ENCODE measurements at regions not wholly inside any gene's neighbourhood (a gene's known extent, or its start where the extent isn't known, plus 50 kb on each side); places are given as distances from the start of the nearest gene placed in this dataset.
"Not testable (repeated sequence)": the region's sequence is repeated elsewhere in the genome, so short reads cannot be mapped to it uniquely, and the experiment has no call there.

- DNase-seq (ENCODE audit: low read depth), result no peak
Measured at GRCh38 chr9:103399535-103399934, 404.4 kb downstream of the CYLC2 start.

GRCh38 chr9:103407260-103407659, 412.1 kb downstream of the CYLC2 start:
- DNase-seq (ENCODE audit: low read depth), result no peak

- DNase-seq (ENCODE audit: low read depth), result no peak
Measured at GRCh38 chr9:103410059-103410458, 414.9 kb downstream of the CYLC2 start.

GRCh38 chr9:103427696-103428095, 432.6 kb downstream of the CYLC2 start:
- no peak for DNase-seq (ENCODE audit: low read depth)

GRCh38 chr9:103430469-103430868, 435.3 kb downstream of the CYLC2 start:
- DNase-seq (ENCODE audit: low read depth), result no peak

GRCh38 chr9:103431809-103432208, 436.7 kb downstream of the CYLC2 start:
- DNase-seq (ENCODE audit: low read depth), result no peak

- DNase-seq (ENCODE audit: low read depth), result no peak
Measured at GRCh38 chr9:103444176-103444575, 449.0 kb downstream of the CYLC2 start.

GRCh38 chr9:103458826-103459225, 463.7 kb downstream of the CYLC2 start:
- no peak for DNase-seq (ENCODE audit: low read depth)

- DNase-seq (ENCODE audit: low read depth), result no peak
Measured at GRCh38 chr9:103471241-103471640, 476.1 kb downstream of the CYLC2 start.

- no peak for DNase-seq (ENCODE audit: low read depth)
Measured at GRCh38 chr9:103474156-103474555, 479.0 kb downstream of the CYLC2 start.

GRCh38 chr9:103483471-103484096, 488.5 kb downstream of the CYLC2 start:
- DNase-seq (ENCODE audit: low read depth), result no peak

- no peak for DNase-seq (ENCODE audit: low read depth)
Measured at GRCh38 chr9:103485138-103485537, 490.0 kb downstream of the CYLC2 start.

- no peak for DNase-seq (ENCODE audit: low read depth)
Measured at GRCh38 chr9:103514767-103515166, 519.6 kb downstream of the CYLC2 start.

- DNase-seq (ENCODE audit: low read depth), result no peak
Measured at GRCh38 chr9:103522409-103522808, 527.3 kb downstream of the CYLC2 start.

- DNase-seq (ENCODE audit: low read depth), result no peak
Measured at GRCh38 chr9:103530934-103531333, 535.8 kb downstream of the CYLC2 start.

GRCh38 chr9:103533318-103533717, 538.2 kb downstream of the CYLC2 start:
- DNase-seq (ENCODE audit: low read depth), result no peak

- no peak for DNase-seq (ENCODE audit: low read depth)
Measured at GRCh38 chr9:103537426-103537825, 542.3 kb downstream of the CYLC2 start.

- no peak for DNase-seq (ENCODE audit: low read depth)
Measured at GRCh38 chr9:103545260-103545659, 548.8 kb upstream of the SMC2 start.

- DNase-seq (ENCODE audit: low read depth), result no peak
Measured at GRCh38 chr9:103552712-103553111, 541.4 kb upstream of the SMC2 start.

- DNase-seq (ENCODE audit: low read depth), result no peak
Measured at GRCh38 chr9:103574056-103574455, 520.1 kb upstream of the SMC2 start.

- no peak for DNase-seq (ENCODE audit: low read depth)
Measured at GRCh38 chr9:103586721-103587120, 507.4 kb upstream of the SMC2 start.

GRCh38 chr9:103601287-103601686, 492.8 kb upstream of the SMC2 start:
- DNase-seq (ENCODE audit: low read depth), result no peak

GRCh38 chr9:103611950-103612349, 482.2 kb upstream of the SMC2 start:
- not testable (repeated sequence) for DNase-seq (ENCODE audit: low read depth)

- no peak for DNase-seq (ENCODE audit: low read depth)
Measured at GRCh38 chr9:103615994-103616393, 478.1 kb upstream of the SMC2 start.

GRCh38 chr9:103617046-103617445, 477.1 kb upstream of the SMC2 start:
- DNase-seq (ENCODE audit: low read depth), result no peak

Measured in activated T-cell treated with anti-CD3 and anti-CD28 coated beads for 48 hours (primary cell).